GM12891 (cell line): ENCODE measurements at regions not wholly inside any gene's neighbourhood (a gene's known extent, or its start where the extent isn't known, plus 50 kb on each side); places are given as distances from the start of the nearest gene placed in this dataset.

Experiments used
- POLR2A ChIP-seq: IDR thresholded peaks from 2 replicates; pipeline ENCODE4 v1.6.1; 2011; ENCODE audit warnings: low read depth, low read length, control low read depth
- POLR2AphosphoS5 ChIP-seq: IDR thresholded peaks from 2 replicates; pipeline ENCODE4 v1.6.1; 2011; ENCODE audit warnings: low read depth, low read length, control low read depth
- SPI1 ChIP-seq: IDR thresholded peaks from 2 replicates; pipeline ENCODE4 v1.6.1; 2011; ENCODE audit warnings: low read depth, low read length, control low read depth
- TAF1 ChIP-seq: IDR thresholded peaks from 2 replicates; pipeline ENCODE4 v1.6.1; 2011; ENCODE audit warnings: low read depth, low read length, control low read depth

GRCh38 chr4:181431006-181431405 is 812.2 kb upstream of the TENM3 start:
- no peak for TF ChIP-seq TAF1
- TF ChIP-seq POLR2A: no peak
- no peak for TF ChIP-seq POLR2AphosphoS5
- no peak for TF ChIP-seq SPI1
